IMR-90 (cell line): ENCODE measurements at regions not wholly inside any gene's neighbourhood (a gene's known extent, or its start where the extent isn't known, plus 50 kb on each side); places are given as distances from the start of the nearest gene placed in this dataset.

Source experiments
- MAZ ChIP-seq: IDR thresholded peaks from 2 replicates; pipeline ENCODE4 v1.6.1; 2012; ENCODE audit warnings: low read depth, mild to moderate bottlenecking, low read length, improper control_type of control experiment, moderate library complexity, borderline replicate concordance
- MXI1 ChIP-seq: IDR thresholded peaks from 2 replicates; pipeline ENCODE4 v1.6.1; 2012; ENCODE audit warnings: low read depth, mild to moderate bottlenecking, low read length, moderate library complexity, borderline replicate concordance
- TF ChIP-seq, protein P1 (sequence below): conservative IDR thresholded peaks from 2 replicates; pipeline ENCODE4 v1.5.1; 2012; ENCODE audit warnings: mild to moderate bottlenecking, low read depth, low read length, improper control_type of control experiment

DNA sequence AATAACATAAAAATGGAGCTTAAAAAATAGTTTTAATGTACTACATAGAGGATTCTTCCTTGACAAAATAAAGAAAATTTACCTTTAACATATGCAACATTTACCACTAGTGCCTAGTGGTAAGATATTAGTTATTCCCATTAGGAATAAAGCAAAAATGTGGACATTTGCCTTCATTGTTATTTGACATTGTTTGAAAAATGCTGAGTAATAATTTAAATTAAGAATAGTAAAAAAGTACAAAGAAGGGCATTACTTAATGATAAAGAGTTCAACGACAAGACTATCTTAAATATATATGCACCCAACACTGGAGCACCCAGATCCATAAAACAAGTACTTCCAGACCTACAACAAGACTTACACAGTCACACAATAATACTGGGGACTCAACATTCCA lies 125.7 kb downstream of the POLR2M start:
- TF ChIP-seq, protein P1, sequence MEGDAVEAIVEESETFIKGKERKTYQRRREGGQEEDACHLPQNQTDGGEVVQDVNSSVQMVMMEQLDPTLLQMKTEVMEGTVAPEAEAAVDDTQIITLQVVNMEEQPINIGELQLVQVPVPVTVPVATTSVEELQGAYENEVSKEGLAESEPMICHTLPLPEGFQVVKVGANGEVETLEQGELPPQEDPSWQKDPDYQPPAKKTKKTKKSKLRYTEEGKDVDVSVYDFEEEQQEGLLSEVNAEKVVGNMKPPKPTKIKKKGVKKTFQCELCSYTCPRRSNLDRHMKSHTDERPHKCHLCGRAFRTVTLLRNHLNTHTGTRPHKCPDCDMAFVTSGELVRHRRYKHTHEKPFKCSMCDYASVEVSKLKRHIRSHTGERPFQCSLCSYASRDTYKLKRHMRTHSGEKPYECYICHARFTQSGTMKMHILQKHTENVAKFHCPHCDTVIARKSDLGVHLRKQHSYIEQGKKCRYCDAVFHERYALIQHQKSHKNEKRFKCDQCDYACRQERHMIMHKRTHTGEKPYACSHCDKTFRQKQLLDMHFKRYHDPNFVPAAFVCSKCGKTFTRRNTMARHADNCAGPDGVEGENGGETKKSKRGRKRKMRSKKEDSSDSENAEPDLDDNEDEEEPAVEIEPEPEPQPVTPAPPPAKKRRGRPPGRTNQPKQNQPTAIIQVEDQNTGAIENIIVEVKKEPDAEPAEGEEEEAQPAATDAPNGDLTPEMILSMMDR, result no peak
- TF ChIP-seq MXI1 (no peak), MAZ (no peak)
